Naive B cell (primary cell): ENCODE measurements at regions not wholly inside any gene's neighbourhood (a gene's known extent, or its start where the extent isn't known, plus 50 kb on each side); places are given as distances from the start of the nearest gene placed in this dataset.

Source experiments
- ATAC-seq, 2 donors: fragments of 150-1000 bp; cut with Tn5 transposase; 2 replicates each; pipeline ENCODE4 v1.10.0; 2021; ENCODE audit warnings: low read depth in 2 of 2, mild to moderate bottlenecking in 2 of 2, moderate library complexity in 2 of 2
- DNase-seq: peaks from one replicate; pipeline ENCODE4 v3.0.0; 2022
- H3K27ac Mint-ChIP-seq, 6 donors: one replicate each; pipeline ENCODE4 v1.8.0; 2020 to 2022; ENCODE audit warnings: mild to moderate bottlenecking in 6 of 6, mixed read lengths in 6 of 6, moderate library complexity in 5 of 6, inconsistent platforms in 2 of 6
- H3K27me3 Mint-ChIP-seq, 3 donors: one replicate each; pipeline ENCODE4 v1.8.0; 2021 to 2022; ENCODE audit warnings: mixed read lengths in 3 of 3, mild to moderate bottlenecking in 1 of 3
- H3K36me3 Mint-ChIP-seq, 2 donors: one replicate each; pipeline ENCODE4 v1.8.0; 2020 to 2022; ENCODE audit warnings: mixed read lengths in 2 of 2, inconsistent platforms in 1 of 2, mild to moderate bottlenecking in 1 of 2
- H3K4me1 Mint-ChIP-seq, 3 donors: one replicate each; pipeline ENCODE4 v1.8.0; 2020 to 2022; ENCODE audit warnings: mixed read lengths in 3 of 3, inconsistent platforms in 1 of 3, mild to moderate bottlenecking in 1 of 3, moderate library complexity in 1 of 3
- H3K4me3 Mint-ChIP-seq, 8 donors: one replicate each; pipeline ENCODE4 v1.8.0; 2020 to 2022; ENCODE audit warnings: mild to moderate bottlenecking in 8 of 8, mixed read lengths in 8 of 8, moderate library complexity in 8 of 8, inconsistent platforms in 2 of 8
- H3K9me3 Mint-ChIP-seq, 7 donors: one replicate each; pipeline ENCODE4 v1.8.0; 2020 to 2022; ENCODE audit warnings: mixed read lengths in 7 of 7, mild to moderate bottlenecking in 5 of 7, inconsistent platforms in 2 of 7, moderate library complexity in 1 of 7

- no peak for ATAC-seq
- peaks cover 0 to 11% (median 6%) of the 10 kb centered on the region in 7 donors for H3K9me3 Mint-ChIP-seq
- H3K27ac Mint-ChIP-seq, result no peak overlapping the region
- no peak for DNase-seq
- H3K4me1 Mint-ChIP-seq, result no peaks in the 10 kb centered on the region
- H3K36me3 Mint-ChIP-seq, result no peaks in the 10 kb centered on the region
- H3K4me3 Mint-ChIP-seq, result no peak overlapping the region
- no peaks in the 10 kb centered on the region for H3K27me3 Mint-ChIP-seq
These were observed 1332.5 kb upstream of the CDH9 start for GRCh38 chr5:28370896-28371295.

- peaks cover 0 to 7% (median 5%) of the 10 kb centered on the region in 7 donors for H3K9me3 Mint-ChIP-seq
- no peaks in the 10 kb centered on the region for H3K36me3 Mint-ChIP-seq
- ATAC-seq (no peak), DNase-seq (no peak)
- H3K27ac Mint-ChIP-seq, result no peak overlapping the region
- no peaks in the 10 kb centered on the region for H3K4me1 Mint-ChIP-seq
- no peak overlapping the region for H3K4me3 Mint-ChIP-seq
- no peaks in the 10 kb centered on the region for H3K27me3 Mint-ChIP-seq
These were observed 1331.0 kb upstream of the CDH9 start for GRCh38 chr5:28369418-28369817.

GRCh38 chr5:28355831-28356230 is 1317.4 kb upstream of the CDH9 start:
- Mint-ChIP-seq H3K27ac (no peak overlapping the region), H3K9me3 (peaks cover 0 to 17% (median 4%) of the 10 kb centered on the region in 7 donors), H3K4me1 (no peaks in the 10 kb centered on the region), H3K4me3 (no peak overlapping the region), H3K27me3 (no peaks in the 10 kb centered on the region), H3K36me3 (no peaks in the 10 kb centered on the region)
- no peak for DNase-seq
- no peak for ATAC-seq

GRCh38 chr5:28346696-28347095 is 1308.3 kb upstream of the CDH9 start:
- ATAC-seq, result no peak
- Mint-ChIP-seq H3K9me3 (peaks cover 0 to 14% (median 6%) of the 10 kb centered on the region in 7 donors), H3K36me3 (no peaks in the 10 kb centered on the region), H3K4me1 (no peaks in the 10 kb centered on the region), H3K27me3 (no peaks in the 10 kb centered on the region), H3K4me3 (no peak overlapping the region), H3K27ac (no peak overlapping the region)
- DNase-seq, result no peak

GRCh38 chr5:28344836-28345433 is 1306.5 kb upstream of the CDH9 start:
- no peak for DNase-seq
- Mint-ChIP-seq H3K9me3 (peaks cover 0 to 6% (median 2%) of the 10 kb centered on the region in 7 donors), H3K27ac (no peak overlapping the region), H3K27me3 (no peaks in the 10 kb centered on the region), H3K4me3 (no peak overlapping the region), H3K36me3 (no peaks in the 10 kb centered on the region), H3K4me1 (no peaks in the 10 kb centered on the region)
- no peak for ATAC-seq

GRCh38 chr5:28329176-28329575 is 1290.8 kb upstream of the CDH9 start:
- no peak for DNase-seq
- peaks cover 0 to 18% (median 10%) of the 10 kb centered on the region in 7 donors for H3K9me3 Mint-ChIP-seq
- H3K27ac Mint-ChIP-seq, result no peak overlapping the region
- H3K4me3 Mint-ChIP-seq, result no peak overlapping the region
- no peaks in the 10 kb centered on the region for H3K4me1 Mint-ChIP-seq
- H3K36me3 Mint-ChIP-seq, result no peaks in the 10 kb centered on the region
- ATAC-seq, result no peak
- H3K27me3 Mint-ChIP-seq, result no peaks in the 10 kb centered on the region

- ATAC-seq (no peak), DNase-seq (no peak)
- H3K36me3 Mint-ChIP-seq, result no peaks in the 10 kb centered on the region
- no peak overlapping the region for H3K4me3 Mint-ChIP-seq
- H3K27me3 Mint-ChIP-seq, result no peaks in the 10 kb centered on the region
- no peaks in the 10 kb centered on the region for H3K4me1 Mint-ChIP-seq
- peaks cover 0 to 18% (median 10%) of the 10 kb centered on the region in 7 donors for H3K9me3 Mint-ChIP-seq
- H3K27ac Mint-ChIP-seq, result no peak overlapping the region
These were observed 1290.3 kb upstream of the CDH9 start for GRCh38 chr5:28328681-28329080.

- H3K36me3 Mint-ChIP-seq, result no peaks in the 10 kb centered on the region
- no peaks in the 10 kb centered on the region for H3K4me1 Mint-ChIP-seq
- DNase-seq (no peak), ATAC-seq (no peak)
- no peaks in the 10 kb centered on the region for H3K27me3 Mint-ChIP-seq
- no peak overlapping the region for H3K27ac Mint-ChIP-seq
- peaks cover 0 to 8% (median 3%) of the 10 kb centered on the region in 7 donors for H3K9me3 Mint-ChIP-seq
- H3K4me3 Mint-ChIP-seq, result no peak overlapping the region
These were observed 1285.8 kb upstream of the CDH9 start for GRCh38 chr5:28324174-28324573.

GRCh38 chr5:28313953-28314352 is 1275.6 kb upstream of the CDH9 start:
- H3K36me3 Mint-ChIP-seq, result no peaks in the 10 kb centered on the region
- H3K27me3 Mint-ChIP-seq, result no peaks in the 10 kb centered on the region
- no peak overlapping the region for H3K27ac Mint-ChIP-seq
- no peaks in the 10 kb centered on the region for H3K4me1 Mint-ChIP-seq
- ATAC-seq, result no peak
- no peak for DNase-seq
- peaks cover 0 to 8% (median 5%) of the 10 kb centered on the region in 7 donors for H3K9me3 Mint-ChIP-seq
- no peak overlapping the region for H3K4me3 Mint-ChIP-seq

GRCh38 chr5:28313321-28313951 is 1275.0 kb upstream of the CDH9 start:
- H3K36me3 Mint-ChIP-seq, result no peaks in the 10 kb centered on the region
- DNase-seq (no peak), ATAC-seq (no peak)
- H3K9me3 Mint-ChIP-seq, result peaks cover 0 to 8% (median 5%) of the 10 kb centered on the region in 7 donors
- H3K4me3 Mint-ChIP-seq, result no peak overlapping the region
- no peaks in the 10 kb centered on the region for H3K27me3 Mint-ChIP-seq
- no peaks in the 10 kb centered on the region for H3K4me1 Mint-ChIP-seq
- H3K27ac Mint-ChIP-seq, result no peak overlapping the region

GRCh38 chr5:28310696-28311095 is 1272.3 kb upstream of the CDH9 start:
- Mint-ChIP-seq H3K27me3 (no peaks in the 10 kb centered on the region), H3K9me3 (peaks cover 0 to 10% (median 4%) of the 10 kb centered on the region in 7 donors), H3K36me3 (no peaks in the 10 kb centered on the region), H3K4me3 (no peak overlapping the region), H3K4me1 (no peaks in the 10 kb centered on the region), H3K27ac (no peak overlapping the region)
- ATAC-seq (no peak), DNase-seq (no peak)

- no peaks in the 10 kb centered on the region for H3K27me3 Mint-ChIP-seq
These were observed 1267.5 kb upstream of the CDH9 start for GRCh38 chr5:28305891-28306290.

GRCh38 chr5:28301712-28302111 is 1263.3 kb upstream of the CDH9 start:
- Mint-ChIP-seq H3K27ac (no peak overlapping the region), H3K27me3 (no peaks in the 10 kb centered on the region), H3K36me3 (no peaks in the 10 kb centered on the region), H3K4me1 (no peaks in the 10 kb centered on the region), H3K4me3 (no peak overlapping the region), H3K9me3 (peaks cover 0 to 10% (median 3%) of the 10 kb centered on the region in 7 donors)
- ATAC-seq (no peak), DNase-seq (no peak)

More at GRCh38 chr5:28305891-28306290, 1267.5 kb upstream of the CDH9 start:
- H3K9me3 Mint-ChIP-seq, result peaks cover 0 to 10% (median 3%) of the 10 kb centered on the region in 7 donors
- no peak overlapping the region for H3K4me3 Mint-ChIP-seq
- H3K27ac Mint-ChIP-seq, result no peak overlapping the region
- DNase-seq (no peak), ATAC-seq (no peak)
- no peaks in the 10 kb centered on the region for H3K4me1 Mint-ChIP-seq
- no peaks in the 10 kb centered on the region for H3K36me3 Mint-ChIP-seq

- no peak for ATAC-seq
- Mint-ChIP-seq H3K4me1 (no peaks in the 10 kb centered on the region), H3K27ac (no peak overlapping the region), H3K27me3 (no peaks in the 10 kb centered on the region), H3K9me3 (peaks cover 0 to 13% (median 6%) of the 10 kb centered on the region in 7 donors), H3K36me3 (no peaks in the 10 kb centered on the region), H3K4me3 (no peak overlapping the region)
- no peak for DNase-seq
These were observed 1258.0 kb upstream of the CDH9 start for GRCh38 chr5:28296254-28297013.
